ENCODE measurements at regions not wholly inside any gene's neighbourhood (a gene's known extent, or its start where the extent isn't known, plus 50 kb on each side); places are given as distances from the start of the nearest gene placed in this dataset.

DNA sequence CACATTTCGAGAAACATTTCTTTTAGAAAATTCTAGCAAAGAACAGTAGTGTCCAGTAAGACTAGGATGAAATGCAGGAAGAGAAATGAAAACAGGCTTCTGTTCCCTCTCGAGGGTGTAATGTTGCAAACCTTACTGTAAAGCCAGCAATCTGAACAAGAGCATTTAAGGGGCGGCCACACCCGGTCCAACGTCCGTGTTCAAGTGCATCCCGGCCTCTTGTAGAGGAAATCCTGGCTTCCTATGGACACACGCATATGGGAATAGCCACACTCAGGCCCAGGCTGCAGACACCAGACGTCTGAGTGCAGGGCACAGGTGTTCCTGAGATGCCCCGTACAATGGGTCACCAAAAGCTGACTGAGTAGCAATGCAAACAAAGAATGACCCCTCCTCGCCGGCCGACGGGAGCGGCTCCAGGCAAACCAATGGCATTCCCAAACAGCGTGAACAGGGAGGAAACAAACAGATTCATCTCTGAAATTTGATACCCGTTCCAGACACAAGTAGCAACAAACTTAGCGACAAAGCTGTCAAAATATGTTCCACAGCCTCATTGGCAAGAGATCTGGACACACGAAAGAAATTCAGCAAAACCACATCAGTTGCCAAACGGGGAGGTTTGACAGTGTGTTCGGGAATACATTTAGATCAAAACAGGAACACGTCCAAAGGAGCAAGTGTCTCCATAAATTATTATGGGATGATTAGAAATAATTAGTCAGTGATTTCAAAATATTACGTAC, 278.6 kb upstream of the TSHZ3 start:
- TF ChIP-seq, protein P1, sequence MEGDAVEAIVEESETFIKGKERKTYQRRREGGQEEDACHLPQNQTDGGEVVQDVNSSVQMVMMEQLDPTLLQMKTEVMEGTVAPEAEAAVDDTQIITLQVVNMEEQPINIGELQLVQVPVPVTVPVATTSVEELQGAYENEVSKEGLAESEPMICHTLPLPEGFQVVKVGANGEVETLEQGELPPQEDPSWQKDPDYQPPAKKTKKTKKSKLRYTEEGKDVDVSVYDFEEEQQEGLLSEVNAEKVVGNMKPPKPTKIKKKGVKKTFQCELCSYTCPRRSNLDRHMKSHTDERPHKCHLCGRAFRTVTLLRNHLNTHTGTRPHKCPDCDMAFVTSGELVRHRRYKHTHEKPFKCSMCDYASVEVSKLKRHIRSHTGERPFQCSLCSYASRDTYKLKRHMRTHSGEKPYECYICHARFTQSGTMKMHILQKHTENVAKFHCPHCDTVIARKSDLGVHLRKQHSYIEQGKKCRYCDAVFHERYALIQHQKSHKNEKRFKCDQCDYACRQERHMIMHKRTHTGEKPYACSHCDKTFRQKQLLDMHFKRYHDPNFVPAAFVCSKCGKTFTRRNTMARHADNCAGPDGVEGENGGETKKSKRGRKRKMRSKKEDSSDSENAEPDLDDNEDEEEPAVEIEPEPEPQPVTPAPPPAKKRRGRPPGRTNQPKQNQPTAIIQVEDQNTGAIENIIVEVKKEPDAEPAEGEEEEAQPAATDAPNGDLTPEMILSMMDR (conservative IDR thresholded peaks at IDR 0.05; ENCODE audit: low read length), result no peak
- TF ChIP-seq EZH2phosphoT487 (IDR thresholded peaks at IDR 0.05; ENCODE audit: borderline replicate concordance, low read depth, low read length), result no peak
